Inflammatory macrophage treated with lipopolysaccharide for 1 hour (primary cell): ENCODE measurements at regions not wholly inside any gene's neighbourhood (a gene's known extent, or its start where the extent isn't known, plus 50 kb on each side); places are given as distances from the start of the nearest gene placed in this dataset.

Experiments
- DNase-seq, 2 donors: peaks; one replicate each; pipeline ENCODE4 v3.0.0-alpha.2; 2020 to 2022

GRCh38 chr2:64770137-64770780 lies 116.5 kb upstream of the SERTAD2 start:
- no peak for DNase-seq

DNA sequence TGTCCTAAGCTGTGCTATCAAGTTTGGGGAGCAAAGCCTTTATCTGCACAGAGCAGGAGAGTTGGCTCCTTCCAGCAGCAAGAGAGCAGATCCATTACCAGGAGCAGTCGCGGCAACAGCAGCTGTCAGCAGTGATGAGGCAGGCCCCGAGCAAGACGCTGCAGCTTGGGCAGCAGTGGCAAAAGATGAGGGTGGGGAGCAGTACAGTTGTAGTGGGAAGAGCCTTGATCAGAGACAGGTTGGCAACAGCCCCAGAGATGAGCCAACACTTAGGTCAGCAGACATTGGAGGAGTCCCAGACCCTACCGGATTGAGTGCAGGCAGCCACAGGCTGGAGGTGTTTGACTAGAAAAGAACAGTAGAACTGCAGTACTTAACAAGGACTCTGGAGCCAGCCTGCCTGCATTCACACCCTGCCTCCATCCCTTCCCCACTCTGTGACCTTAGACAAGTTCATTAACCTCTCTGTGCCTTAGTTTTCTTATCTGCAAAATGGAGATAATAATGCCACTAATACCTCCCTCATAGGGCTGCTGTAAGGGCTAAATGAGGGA lies 117.1 kb upstream of the SERTAD2 start:
- no peak for DNase-seq

- DNase-seq = no peak
Measured at GRCh38 chr2:64771737-64772136, 118.0 kb upstream of the SERTAD2 start.

GRCh38 chr2:64773461-64774118 lies 119.9 kb upstream of the SERTAD2 start:
- DNase-seq = no peak

GRCh38 chr2:64777841-64778240 lies 124.1 kb upstream of the SERTAD2 start:
- no peak for DNase-seq

GRCh38 chr2:64779117-64779690 lies 125.5 kb upstream of the SERTAD2 start:
- DNase-seq = no peak

DNA sequence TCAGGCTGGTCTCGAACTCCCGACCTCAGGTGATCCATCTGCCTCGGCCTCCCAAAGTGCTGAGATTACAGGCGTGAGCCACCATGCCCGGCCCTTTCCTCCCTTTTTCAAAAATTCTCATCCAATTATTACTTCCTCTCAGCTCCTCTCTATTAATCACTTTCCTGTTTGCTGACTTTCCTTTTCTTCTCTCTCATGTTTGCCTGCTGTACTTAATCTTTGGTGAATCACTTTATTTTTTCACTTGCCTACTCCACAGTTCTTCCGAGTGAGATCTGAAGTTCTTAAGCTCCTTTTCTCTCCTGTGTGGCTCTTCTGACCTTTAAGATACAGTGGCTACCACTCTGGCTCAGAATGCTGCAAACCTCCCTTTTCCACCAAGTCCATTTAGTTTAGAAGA lies 126.3 kb upstream of the SERTAD2 start:
- DNase-seq = no peak

DNA sequence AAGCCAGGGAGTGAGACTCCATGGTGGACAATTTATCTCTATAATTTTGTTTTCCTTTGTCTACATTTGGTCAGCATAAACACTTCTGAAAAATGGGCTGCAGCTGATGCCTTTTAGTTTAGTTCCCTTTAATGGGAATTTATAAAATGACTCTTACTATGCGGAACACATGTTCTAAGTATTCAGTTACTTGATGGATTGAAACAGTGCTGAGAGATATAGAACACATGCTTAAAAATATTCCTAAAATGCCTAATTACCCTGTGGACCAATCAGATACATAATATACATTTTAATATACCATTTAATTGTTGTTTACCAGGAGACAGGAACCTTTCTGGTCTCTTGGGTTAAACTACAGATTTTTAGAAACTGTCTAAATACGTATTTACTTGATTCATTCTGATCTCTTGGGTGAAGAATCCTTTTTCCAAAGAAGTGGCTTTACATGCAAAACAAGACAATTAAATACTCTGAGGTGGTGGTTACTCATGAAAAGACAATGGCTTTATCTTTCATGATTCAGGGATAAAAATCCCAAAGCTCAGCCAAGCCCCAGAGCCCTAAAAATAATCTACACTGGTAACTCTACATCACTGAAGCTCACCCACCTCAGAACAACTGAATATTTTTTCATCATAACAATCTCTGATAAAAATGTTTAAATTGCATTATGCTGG lies 128.1 kb upstream of the SERTAD2 start:
- no peak for DNase-seq

GRCh38 chr2:64784168-64785061 lies 130.7 kb upstream of the SERTAD2 start:
- DNase-seq = peak in 1 of 2 donors; percentile 26

- DNase-seq = no peak
Measured at GRCh38 chr2:64785245-64785644, 131.5 kb upstream of the SERTAD2 start.

DNA sequence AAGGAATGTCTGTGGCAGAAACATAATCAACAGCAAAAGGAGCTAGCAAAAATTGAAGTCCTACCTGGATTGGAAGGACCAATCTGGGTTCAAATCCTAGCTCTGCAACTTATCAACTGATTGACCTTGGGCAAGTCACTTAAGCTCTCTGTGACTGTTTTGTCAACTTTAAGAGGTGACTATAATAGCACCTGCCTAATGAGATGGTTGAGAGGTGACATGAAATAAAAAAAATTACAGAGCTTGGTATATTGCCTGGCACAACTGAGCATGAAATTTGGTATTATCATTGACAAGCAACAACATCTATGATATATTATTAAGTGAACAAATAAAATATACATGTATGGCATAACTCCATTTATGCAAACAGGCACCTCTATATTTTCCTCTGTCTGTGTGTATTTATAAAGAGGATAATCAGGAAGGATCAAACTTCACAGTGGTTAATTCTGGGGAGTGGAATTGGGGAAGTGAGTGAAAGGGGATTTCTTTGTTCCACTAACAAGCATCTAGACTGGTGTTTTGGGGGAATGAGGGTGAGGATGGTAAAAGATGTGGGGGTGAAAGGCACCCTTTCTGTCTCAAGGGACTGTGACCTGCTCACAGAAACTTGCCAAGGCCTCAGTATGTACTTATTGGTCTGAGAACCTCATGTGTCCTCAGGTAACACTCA lies 132.8 kb upstream of the SERTAD2 start:
- DNase-seq = peak; percentile 39 to 48

- no peak for DNase-seq
Measured at GRCh38 chr2:64787019-64787365, 133.3 kb upstream of the SERTAD2 start.

- DNase-seq = peak; percentile 74 to 84
Measured at GRCh38 chr2:64787698-64788097, 134.0 kb upstream of the SERTAD2 start.

GRCh38 chr2:64789466-64790320 lies 136.0 kb upstream of the SERTAD2 start:
- DNase-seq = no peak

DNA sequence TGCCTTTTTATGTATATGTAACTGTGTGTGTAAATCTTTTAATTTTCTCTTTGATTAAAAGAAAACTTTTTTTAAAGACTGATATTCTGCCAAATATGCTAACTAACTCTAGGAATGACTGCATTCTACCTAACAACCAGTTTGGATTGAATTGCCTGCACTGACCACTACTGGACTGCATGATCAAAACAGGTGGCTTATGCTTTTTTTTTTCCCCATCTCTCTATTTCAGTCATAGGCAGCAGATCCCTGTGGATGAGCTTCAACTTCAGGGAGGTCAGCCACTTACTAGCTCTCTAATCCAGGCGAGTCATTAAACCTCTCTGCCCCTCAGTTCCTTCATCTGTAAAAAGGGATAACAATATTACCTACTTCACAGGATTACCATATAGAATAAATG lies 138.6 kb upstream of the SERTAD2 start:
- no peak for DNase-seq

- DNase-seq = no peak
Measured at GRCh38 chr2:64792995-64793639, 139.4 kb upstream of the SERTAD2 start.

GRCh38 chr2:64793701-64794100 lies 140.0 kb upstream of the SERTAD2 start:
- DNase-seq = no peak

DNA sequence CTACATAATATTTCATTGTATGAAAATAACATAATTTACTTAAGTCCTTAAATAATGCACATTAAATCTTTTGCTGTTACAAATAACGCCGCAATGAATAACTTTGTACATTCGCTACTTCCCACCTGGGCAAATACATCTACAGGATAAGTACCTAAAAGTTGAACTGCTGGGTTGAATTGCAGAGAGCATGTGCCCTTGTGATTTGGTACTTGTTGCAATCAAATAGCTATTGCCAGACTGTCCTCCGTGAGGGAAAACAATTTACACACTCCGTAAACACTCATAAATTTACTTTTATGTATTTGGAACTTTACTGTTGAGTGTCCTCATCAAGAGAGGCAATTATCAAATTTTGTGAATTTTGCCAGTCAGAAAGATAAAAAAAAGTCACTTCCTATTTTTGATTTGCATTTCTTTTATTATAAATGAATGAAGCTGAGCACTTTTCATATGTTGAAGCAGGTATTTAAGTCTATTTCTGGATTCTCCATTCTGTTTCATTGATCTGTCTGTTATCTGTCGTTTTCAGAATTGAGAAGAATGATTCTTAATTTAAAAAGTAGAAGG lies 140.8 kb upstream of the SERTAD2 start:
- DNase-seq = no peak

GRCh38 chr2:64795024-64795592 lies 141.4 kb upstream of the SERTAD2 start:
- no peak for DNase-seq

DNA sequence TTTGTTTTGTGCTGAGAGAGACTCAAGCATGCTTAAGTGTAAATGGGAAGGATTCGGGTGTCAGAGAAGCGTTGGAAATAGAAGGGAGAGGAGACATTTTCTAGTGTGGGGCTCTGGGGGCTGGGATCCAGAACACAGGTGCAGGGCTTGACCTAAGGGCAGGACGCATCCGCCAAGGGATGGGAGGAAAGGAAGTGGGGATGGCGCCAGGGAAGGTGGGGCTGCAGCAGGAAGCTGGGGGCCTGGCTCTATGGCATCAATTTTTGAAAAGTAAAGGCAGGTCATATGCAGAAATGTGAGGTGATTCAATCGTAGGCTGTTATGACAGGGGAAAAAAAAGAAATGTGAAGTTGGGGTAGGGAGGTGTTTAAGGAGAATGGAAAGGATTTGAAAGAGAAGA lies 143.2 kb upstream of the SERTAD2 start:
- DNase-seq = no peak
